T-cell (primary cell): ENCODE measurements at regions not wholly inside any gene's neighbourhood (a gene's known extent, or its start where the extent isn't known, plus 50 kb on each side); places are given as distances from the start of the nearest gene placed in this dataset.

Experiments
- ATAC-seq, 4 experiments: fragments of 200-7000 bp in 3 of 4; fragments of 150-1000 bp in 1 of 4; cut with Tn5 transposase; replicated peaks in 1 of 4; 1 replicate in 3 of 4; 2 replicates in 1 of 4; pipeline ENCODE4 v1.10.0; 2021; ENCODE audit warnings: moderate library complexity in 3 of 4, mild to moderate bottlenecking in 2 of 4, moderate number of reproducible peaks in 1 of 4
- CTCF ChIA-PET, 2 donors: fragments of 300-600 bp; sonication (Branson Sonifier 250); formaldehyde crosslinking; loops; one replicate each; lab custom pipeline; 2022; ENCODE audit warnings: antibody characterized with exemption in 2 of 2; lab: Charles Lee
- POLR2A ChIA-PET, 2 donors: fragments of 300-600 bp; sonication (Branson Sonifier 250); formaldehyde crosslinking; loops; one replicate each; lab custom pipeline; 2022; ENCODE audit warnings: antibody characterized with exemption in 2 of 2; lab: Charles Lee
- DNase-seq, 35 experiments: peaks; one replicate each; pipeline versions ENCODE4 v3.0.0 to v3.0.0-alpha.2; 2013 to 2023
- H3K27ac ChIP-seq: one replicate; pipeline ENCODE4 v1.5.1; 2013; ENCODE audit warnings: low read length
- H3K27me3 ChIP-seq, 2 experiments: replicated peaks in 1 of 2; 1 replicate in 1 of 2; 2 replicates in 1 of 2; pipeline versions ENCODE4 v1.6.1 to v1.7.0; 2013; ENCODE audit warnings: low read length in 1 of 2, mixed read lengths in 1 of 2; ENCODE audit not compliant: control insufficient read depth in 2 of 2, insufficient read depth in 2 of 2; ENCODE audit errors: extremely low read depth in 1 of 2
- H3K36me3 ChIP-seq, 2 donors: 1 replicate in 1 of 2; 2 replicates in 1 of 2; pipeline versions ENCODE4 v1.6.1 to v1.7.0; 2013; ENCODE audit warnings: low read length in 1 of 2; ENCODE audit not compliant: control insufficient read depth in 2 of 2, insufficient read depth in 1 of 2; ENCODE audit errors: extremely low read depth in 1 of 2
- H3K4me1 ChIP-seq, 2 experiments: 1 replicate in 1 of 2; 2 replicates in 1 of 2; pipeline versions ENCODE4 v1.6.1 to v1.7.0; 2013; ENCODE audit warnings: low read length in 2 of 2, mixed read lengths in 1 of 2; ENCODE audit not compliant: insufficient read depth in 2 of 2, control insufficient read depth in 1 of 2; ENCODE audit errors: extremely low read depth in 1 of 2
- H3K4me3 ChIP-seq, 2 donors: 1 replicate in 1 of 2; 2 replicates in 1 of 2; pipeline versions ENCODE4 v1.5.1 to v1.7.0; 2013; ENCODE audit warnings: mild to moderate bottlenecking in 2 of 2, low read length in 1 of 2, moderate library complexity in 1 of 2; ENCODE audit not compliant: control insufficient read depth in 1 of 2; ENCODE audit errors: extremely low read depth in 1 of 2
- H3K9me3 ChIP-seq: 2 replicates; pipeline ENCODE4 v1.7.0; 2013
- H3K27ac Mint-ChIP-seq, 2 donors: one replicate each; pipeline ENCODE4 v1.8.0; 2020 to 2021; ENCODE audit warnings: mild to moderate bottlenecking in 2 of 2, mixed read lengths in 2 of 2
- H3K27me3 Mint-ChIP-seq, 2 donors: one replicate each; pipeline ENCODE4 v1.8.0; 2021 to 2022; ENCODE audit warnings: mixed read lengths in 2 of 2
- H3K36me3 Mint-ChIP-seq: one replicate; pipeline ENCODE4 v1.8.0; 2021; ENCODE audit warnings: mixed read lengths
- H3K4me1 Mint-ChIP-seq, 3 donors: one replicate each; pipeline ENCODE4 v1.8.0; 2020 to 2022; ENCODE audit warnings: mixed read lengths in 3 of 3, mild to moderate bottlenecking in 1 of 3
- H3K4me3 Mint-ChIP-seq, 3 donors: one replicate each; pipeline ENCODE4 v1.8.0; 2020 to 2022; ENCODE audit warnings: mild to moderate bottlenecking in 3 of 3, mixed read lengths in 3 of 3, moderate library complexity in 3 of 3
- H3K9me3 Mint-ChIP-seq, 3 donors: one replicate each; pipeline ENCODE4 v1.8.0; 2020 to 2022; ENCODE audit warnings: mixed read lengths in 3 of 3
- WGBS: methylation state at CpG from one replicate; pipeline ENCODE4 v1.1.5; 2013; ENCODE audit warnings: missing lambda C conversion rate; ENCODE audit not compliant: insufficient coverage; 5-methylcytosine and 5-hydroxymethylcytosine counted together

DNA sequence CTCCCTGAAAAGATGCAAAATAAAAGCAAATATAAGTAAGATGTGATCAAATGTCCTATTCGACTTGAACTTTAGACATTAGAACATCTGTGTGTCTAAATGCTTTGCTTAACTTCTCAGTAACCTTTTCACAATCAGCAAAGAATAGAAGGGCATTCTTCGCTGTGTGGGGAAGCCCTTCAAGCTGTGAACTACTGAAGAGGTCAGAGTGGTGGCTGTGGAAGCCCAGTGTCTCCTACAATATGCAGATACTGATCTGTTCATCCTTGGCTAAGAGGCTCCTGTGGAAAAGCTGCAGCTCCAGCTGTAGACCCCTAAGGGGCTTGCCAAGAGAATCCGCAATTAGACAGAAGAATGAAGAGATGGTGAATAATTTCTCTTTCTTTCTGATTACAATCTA is 400.3 kb upstream of the SASH1 start:
- Histone ChIP-seq H3K9me3 (no peaks in the 10 kb centered on the region), H3K4me1 (no peaks in the 10 kb centered on the region), H3K4me3 (no peak overlapping the region), H3K27ac (no peak overlapping the region), H3K27me3 (no peaks in the 10 kb centered on the region), H3K36me3 (no peaks in the 10 kb centered on the region)
- no peak overlapping the region for H3K27ac Mint-ChIP-seq
- DNase-seq (no peak), ATAC-seq (no peak)
- ChIA-PET CTCF (no interaction called here), POLR2A (no interaction called here)
- WGBS = no CpG with 5 or more reads among the region's 3 CpGs
- no peaks in the 10 kb centered on the region for H3K27me3 Mint-ChIP-seq
- H3K4me1 Mint-ChIP-seq = no peaks in the 10 kb centered on the region
- H3K4me3 Mint-ChIP-seq = no peak overlapping the region
- H3K9me3 Mint-ChIP-seq = peaks cover 0 to 14% (median 6%) of the 10 kb centered on the region in 3 donors
- no peaks in the 10 kb centered on the region for H3K36me3 Mint-ChIP-seq

DNA sequence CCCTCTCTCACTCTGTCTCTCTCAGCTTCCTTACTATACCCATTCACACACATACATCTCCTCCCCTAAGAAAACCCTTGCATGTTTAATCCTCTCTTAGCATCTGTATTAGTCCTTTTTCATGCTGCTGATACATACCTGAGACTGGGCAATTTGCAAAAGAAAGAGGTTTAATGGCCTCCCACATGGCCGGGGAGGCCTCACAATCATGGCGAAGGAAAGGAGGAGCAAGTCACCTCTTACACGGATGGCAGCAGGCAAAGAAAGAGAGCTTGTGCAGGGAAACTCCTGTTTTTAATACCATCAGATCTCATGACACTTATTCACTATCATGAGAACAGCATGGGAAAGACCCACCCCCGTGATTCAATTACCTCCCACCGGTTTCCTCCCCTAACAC is 398.5 kb upstream of the SASH1 start:
- no peaks in the 10 kb centered on the region for H3K36me3 ChIP-seq
- no peak for DNase-seq
- H3K27me3 Mint-ChIP-seq = no peaks in the 10 kb centered on the region
- ChIA-PET CTCF (no interaction called here), POLR2A (no interaction called here)
- H3K9me3 ChIP-seq = no peaks in the 10 kb centered on the region
- no peak for ATAC-seq
- 80% methylated on average over 1 of the region's 5 CpGs for WGBS
- no peak overlapping the region for H3K4me3 Mint-ChIP-seq
- H3K4me1 Mint-ChIP-seq = no peaks in the 10 kb centered on the region
- no peak overlapping the region for H3K4me3 ChIP-seq
- no peaks in the 10 kb centered on the region for H3K36me3 Mint-ChIP-seq
- H3K27me3 ChIP-seq = no peaks in the 10 kb centered on the region
- H3K9me3 Mint-ChIP-seq = peaks cover 0 to 14% (median 6%) of the 10 kb centered on the region in 3 donors
- no peaks in the 10 kb centered on the region for H3K4me1 ChIP-seq
- H3K27ac Mint-ChIP-seq = no peak overlapping the region
- no peak overlapping the region for H3K27ac ChIP-seq

DNA sequence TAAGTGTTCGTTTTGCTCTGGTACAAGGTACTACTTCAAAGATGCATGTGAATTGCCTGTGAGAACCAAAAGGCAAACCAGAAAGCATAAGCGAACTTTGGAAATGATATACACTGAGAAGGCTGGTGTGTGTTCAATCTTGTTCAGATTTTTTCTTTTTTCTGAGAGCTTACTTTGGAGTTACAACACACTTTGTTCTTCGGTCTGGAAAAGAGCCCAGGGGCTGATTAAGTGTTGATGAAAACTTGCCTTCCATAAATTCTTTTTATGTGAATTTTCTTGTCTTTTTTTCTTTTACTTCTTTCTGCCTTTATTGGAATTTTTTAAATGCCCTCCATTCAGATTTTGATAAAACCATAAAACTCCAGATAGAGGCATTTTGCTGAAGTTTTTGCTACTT is 395.1 kb upstream of the SASH1 start:
- Mint-ChIP-seq H3K4me1 (no peaks in the 10 kb centered on the region), H3K27ac (no peak overlapping the region), H3K36me3 (no peaks in the 10 kb centered on the region), H3K27me3 (no peaks in the 10 kb centered on the region), H3K9me3 (peaks cover 0 to 11% (median 6%) of the 10 kb centered on the region in 3 donors), H3K4me3 (no peak overlapping the region)
- no peaks in the 10 kb centered on the region for H3K4me1 ChIP-seq
- H3K36me3 ChIP-seq = no peaks in the 10 kb centered on the region
- CTCF ChIA-PET = no interaction called here
- no peaks in the 10 kb centered on the region for H3K9me3 ChIP-seq
- ATAC-seq (no peak), DNase-seq (no peak)
- POLR2A ChIA-PET = interaction anchor here in 1 of 2 donors (0.7 kb wide), 1 partner anchor 310 kb away, joined by 5 read pairs; no protein-coding TSS in a partner anchor
- WGBS = 45% methylated on average over 2 of the region's 3 CpGs
- no peak overlapping the region for H3K27ac ChIP-seq
- no peaks in the 10 kb centered on the region for H3K27me3 ChIP-seq
- no peak overlapping the region for H3K4me3 ChIP-seq

DNA sequence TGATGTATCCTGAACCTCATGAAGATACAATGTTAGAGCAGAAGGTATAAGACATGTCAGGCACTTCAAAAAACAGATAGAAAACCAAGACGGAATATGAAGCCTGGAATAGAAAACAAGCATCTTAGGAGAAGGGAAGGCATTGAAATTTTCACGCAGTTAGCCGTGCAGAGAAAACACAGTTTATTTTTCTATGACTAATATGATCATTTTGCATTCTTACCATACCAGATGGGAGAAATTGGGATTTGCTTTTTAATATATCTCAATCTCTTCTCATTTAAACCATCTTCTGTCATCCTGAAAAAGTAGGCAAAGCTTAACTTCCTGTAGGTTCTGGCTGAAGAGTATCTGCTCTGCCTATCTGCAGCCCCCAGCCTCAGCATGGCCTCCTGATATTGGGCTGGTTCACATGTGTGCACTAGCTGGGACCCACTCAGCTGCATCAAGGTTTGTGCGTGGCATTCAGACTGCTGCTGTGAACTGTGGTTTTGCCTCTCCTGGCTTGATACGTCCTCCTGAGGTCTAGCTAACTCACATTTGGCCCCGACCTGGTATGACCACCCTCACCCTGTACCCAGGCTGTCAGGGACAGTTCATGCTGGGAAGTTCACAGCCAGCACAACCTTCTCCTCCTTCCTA is 392.5 kb upstream of the SASH1 start:
- WGBS = 76% methylated on average over 4 of the region's 6 CpGs
- H3K27me3 ChIP-seq = no peaks in the 10 kb centered on the region
- Mint-ChIP-seq H3K36me3 (no peaks in the 10 kb centered on the region), H3K4me1 (no peaks in the 10 kb centered on the region), H3K27me3 (no peaks in the 10 kb centered on the region), H3K4me3 (no peak overlapping the region), H3K9me3 (peaks cover 0 to 5% (median 1%) of the 10 kb centered on the region in 3 donors), H3K27ac (no peak overlapping the region)
- no peaks in the 10 kb centered on the region for H3K9me3 ChIP-seq
- H3K27ac ChIP-seq = no peak overlapping the region
- DNase-seq = no peak
- H3K4me1 ChIP-seq = no peaks in the 10 kb centered on the region
- ChIA-PET CTCF (no interaction called here), POLR2A (no interaction called here)
- H3K36me3 ChIP-seq = no peaks in the 10 kb centered on the region
- no peak overlapping the region for H3K4me3 ChIP-seq
- no peak for ATAC-seq

DNA sequence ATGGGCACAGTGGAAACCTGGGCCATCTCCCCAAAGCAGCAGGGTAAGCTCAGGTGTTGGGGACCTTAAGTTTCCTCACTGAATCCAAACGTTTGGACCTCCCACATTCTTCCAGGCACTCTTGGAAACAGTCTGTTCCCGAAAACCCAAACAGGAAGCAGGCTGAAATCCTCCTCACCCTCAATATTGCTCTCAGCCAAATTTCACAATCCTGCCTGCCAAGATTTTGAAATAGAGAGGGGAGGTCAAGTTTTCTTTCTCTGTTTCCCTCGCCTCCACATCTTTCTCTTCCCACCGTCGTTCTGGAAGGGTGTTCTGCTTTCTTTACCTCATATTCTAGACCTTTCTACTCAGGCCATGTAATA is 392.0 kb upstream of the SASH1 start:
- Mint-ChIP-seq H3K36me3 (no peaks in the 10 kb centered on the region), H3K27ac (no peak overlapping the region), H3K9me3 (peaks cover 0 to 4% (median 2%) of the 10 kb centered on the region in 3 donors), H3K27me3 (no peaks in the 10 kb centered on the region), H3K4me1 (no peaks in the 10 kb centered on the region), H3K4me3 (no peak overlapping the region)
- Histone ChIP-seq H3K27me3 (no peaks in the 10 kb centered on the region), H3K4me3 (no peak overlapping the region), H3K4me1 (no peaks in the 10 kb centered on the region), H3K9me3 (no peaks in the 10 kb centered on the region), H3K27ac (no peak overlapping the region), H3K36me3 (no peaks in the 10 kb centered on the region)
- POLR2A ChIA-PET = no interaction called here
- CTCF ChIA-PET = no interaction called here
- no CpG with 5 or more reads among the region's 5 CpGs for WGBS
- ATAC-seq = no peak
- DNase-seq = no peak

DNA sequence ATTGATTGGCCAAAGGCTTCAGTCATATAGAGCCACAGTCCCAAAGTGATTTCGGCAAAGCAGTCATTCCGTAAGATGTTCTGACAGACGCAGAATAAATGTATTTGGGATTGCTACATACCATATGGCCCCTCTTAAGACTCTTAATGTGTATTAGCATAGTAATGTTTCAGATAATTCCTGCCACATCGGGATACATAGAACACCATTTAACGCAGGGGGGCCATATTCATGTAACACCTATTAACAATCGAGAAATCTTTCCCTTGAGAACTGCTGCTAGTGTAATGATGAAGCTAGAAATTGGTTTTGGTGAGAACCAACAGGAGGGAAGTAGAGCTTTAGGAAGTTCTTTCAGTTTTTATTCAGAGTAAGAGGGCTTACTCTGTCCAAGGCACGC is 390.9 kb upstream of the SASH1 start:
- no peak for DNase-seq
- Mint-ChIP-seq H3K27ac (no peak overlapping the region), H3K36me3 (no peaks in the 10 kb centered on the region), H3K4me1 (no peaks in the 10 kb centered on the region), H3K4me3 (no peak overlapping the region), H3K27me3 (no peaks in the 10 kb centered on the region), H3K9me3 (peaks cover 0 to 2% (median 0%) of the 10 kb centered on the region in 3 donors)
- no peak for ATAC-seq
- ChIA-PET POLR2A (no interaction called here), CTCF (no interaction called here)
- Histone ChIP-seq H3K4me3 (no peak overlapping the region), H3K27me3 (no peaks in the 10 kb centered on the region), H3K27ac (no peak overlapping the region), H3K4me1 (no peaks in the 10 kb centered on the region), H3K9me3 (no peaks in the 10 kb centered on the region), H3K36me3 (no peaks in the 10 kb centered on the region)
- WGBS = 88% methylated on average over 1 of the region's 7 CpGs

DNA sequence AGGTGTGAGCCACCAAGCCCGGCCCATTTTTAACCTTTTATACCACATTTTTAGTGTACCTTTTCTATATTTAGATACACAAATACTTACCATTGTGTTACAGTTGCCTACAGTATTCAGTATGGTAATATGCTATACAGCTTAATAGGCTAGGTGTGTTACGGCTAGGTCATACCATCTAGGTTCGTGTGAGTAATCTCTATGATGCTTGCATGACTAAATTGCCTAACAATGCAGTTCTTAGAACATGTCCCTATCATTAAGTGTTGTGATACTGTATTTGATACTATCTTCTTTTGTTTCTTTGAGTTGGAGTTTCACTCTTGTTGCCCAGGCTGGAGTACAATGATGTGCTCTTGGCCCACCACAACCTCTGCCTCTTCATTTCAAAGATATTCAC is 387.7 kb upstream of the SASH1 start:
- H3K4me1 Mint-ChIP-seq = no peaks in the 10 kb centered on the region
- Histone ChIP-seq H3K4me3 (no peak overlapping the region), H3K4me1 (no peaks in the 10 kb centered on the region), H3K9me3 (no peaks in the 10 kb centered on the region), H3K36me3 (no peaks in the 10 kb centered on the region), H3K27ac (no peak overlapping the region), H3K27me3 (no peaks in the 10 kb centered on the region)
- CTCF ChIA-PET = no interaction called here
- no peak for DNase-seq
- no peaks in the 10 kb centered on the region for H3K36me3 Mint-ChIP-seq
- no CpG with 5 or more reads among the region's 3 CpGs for WGBS
- POLR2A ChIA-PET = no interaction called here
- peaks cover 0 to 2% (median 0%) of the 10 kb centered on the region in 3 donors for H3K9me3 Mint-ChIP-seq
- no peak for ATAC-seq
- H3K4me3 Mint-ChIP-seq = no peak overlapping the region
- peaks cover 0 to 1% of the 10 kb centered on the region in 2 donors for H3K27me3 Mint-ChIP-seq
- H3K27ac Mint-ChIP-seq = no peak overlapping the region
